Activated CD4-positive, alpha-beta memory T cell treated with anti-CD3 and anti-CD28 coated beads for 36 hours (primary cell): ENCODE measurements at regions not wholly inside any gene's neighbourhood (a gene's known extent, or its start where the extent isn't known, plus 50 kb on each side); places are given as distances from the start of the nearest gene placed in this dataset.
A peak's percentile ranks its signal among the peaks of the same experiment; 100 is the strongest.

Source experiments
- CTCF ChIA-PET: fragments of 350-600 bp; sonication (Branson Sonifier 250); formaldehyde crosslinking; loops from one replicate; lab custom pipeline; 2021; ENCODE audit warnings: antibody characterized with exemption, inconsistent platforms; lab: Charles Lee
- POLR2A ChIA-PET: fragments of 350-600 bp; sonication (Branson Sonifier 250); formaldehyde crosslinking; loops from one replicate; lab custom pipeline; 2021; ENCODE audit warnings: antibody characterized with exemption; lab: Charles Lee
- DNase-seq: peaks from one replicate; pipeline ENCODE4 v3.0.0-alpha.2; 2020
- H3K27ac Mint-ChIP-seq: one replicate; pipeline ENCODE4 v1.8.0; 2021; ENCODE audit warnings: mixed read lengths
- H3K27me3 Mint-ChIP-seq: one replicate; pipeline ENCODE4 v1.8.0; 2021; ENCODE audit warnings: mixed read lengths
- H3K36me3 Mint-ChIP-seq: one replicate; pipeline ENCODE4 v1.8.0; 2021; ENCODE audit warnings: mixed read lengths
- H3K4me1 Mint-ChIP-seq: one replicate; pipeline ENCODE4 v1.8.0; 2021; ENCODE audit warnings: low read depth, mixed read lengths
- H3K4me3 Mint-ChIP-seq: one replicate; pipeline ENCODE4 v1.8.0; 2021; ENCODE audit warnings: mild to moderate bottlenecking, mixed read lengths
- H3K9me3 Mint-ChIP-seq: one replicate; pipeline ENCODE4 v1.8.0; 2021; ENCODE audit warnings: mixed read lengths
- intact Hi-C: fragments of 100-400 bp; cut with micrococcal nuclease; formaldehyde crosslinking; loops from one replicate; pipeline ENCODE4 v1.15.1; 2023

GRCh38 chr20:20890751-20891150, 178.3 kb upstream of the RALGAPA2 start:
- intact Hi-C loops, result no loop called here
- no peak overlapping the region for H3K27ac Mint-ChIP-seq
- no peaks in the 10 kb centered on the region for H3K4me1 Mint-ChIP-seq
- no peak overlapping the region for H3K4me3 Mint-ChIP-seq
- no peak for DNase-seq
- POLR2A ChIA-PET, result no interaction called here
- H3K36me3 Mint-ChIP-seq, result no peaks in the 10 kb centered on the region
- H3K9me3 Mint-ChIP-seq, result no peaks in the 10 kb centered on the region
- CTCF ChIA-PET, result interaction anchor here (0.5 kb wide), 1 partner anchor 1448 kb away, joined by 3 read pairs; no protein-coding TSS in a partner anchor
- H3K27me3 Mint-ChIP-seq, result peaks cover 10% of the 10 kb centered on the region

- intact Hi-C loops, result no loop called here
- no peak for DNase-seq
- Mint-ChIP-seq H3K4me3 (no peak overlapping the region), H3K36me3 (no peaks in the 10 kb centered on the region), H3K9me3 (no peaks in the 10 kb centered on the region), H3K4me1 (no peaks in the 10 kb centered on the region), H3K27ac (no peak overlapping the region), H3K27me3 (peaks cover 12% of the 10 kb centered on the region)
- ChIA-PET CTCF (no interaction called here), POLR2A (no interaction called here)
These were observed 176.5 kb upstream of the RALGAPA2 start for GRCh38 chr20:20888936-20889335.

- intact Hi-C loops, result no loop called here
- H3K9me3 Mint-ChIP-seq, result no peaks in the 10 kb centered on the region
- CTCF ChIA-PET, result no interaction called here
- POLR2A ChIA-PET, result no interaction called here
- H3K4me1 Mint-ChIP-seq, result no peaks in the 10 kb centered on the region
- no peaks in the 10 kb centered on the region for H3K36me3 Mint-ChIP-seq
- H3K27me3 Mint-ChIP-seq, result peaks cover 12% of the 10 kb centered on the region
- H3K27ac Mint-ChIP-seq, result no peak overlapping the region
- no peak overlapping the region for H3K4me3 Mint-ChIP-seq
- DNase-seq, result no peak
These were observed 175.8 kb upstream of the RALGAPA2 start for GRCh38 chr20:20888266-20888656.

GRCh38 chr20:20887593-20888265, 175.3 kb upstream of the RALGAPA2 start:
- intact Hi-C loops, result no loop called here
- CTCF ChIA-PET, result no interaction called here
- Mint-ChIP-seq H3K9me3 (no peaks in the 10 kb centered on the region), H3K4me1 (no peaks in the 10 kb centered on the region), H3K27me3 (peaks cover 12% of the 10 kb centered on the region), H3K27ac (no peak overlapping the region), H3K36me3 (no peaks in the 10 kb centered on the region), H3K4me3 (no peak overlapping the region)
- POLR2A ChIA-PET, result no interaction called here
- DNase-seq, result no peak

- peaks cover 5% of the 10 kb centered on the region for H3K27me3 Mint-ChIP-seq
- H3K4me3 Mint-ChIP-seq, result no peak overlapping the region
- ChIA-PET POLR2A (no interaction called here), CTCF (interaction anchor here (0.7 kb wide), 1 partner anchor 307 kb away, joined by 3 read pairs; no protein-coding TSS in a partner anchor)
- no peaks in the 10 kb centered on the region for H3K4me1 Mint-ChIP-seq
- DNase-seq, result no peak
- intact Hi-C loops, result no loop called here
- no peaks in the 10 kb centered on the region for H3K36me3 Mint-ChIP-seq
- H3K9me3 Mint-ChIP-seq, result no peaks in the 10 kb centered on the region
- no peak overlapping the region for H3K27ac Mint-ChIP-seq
These were observed 169.4 kb upstream of the RALGAPA2 start for GRCh38 chr20:20881808-20882207.

- H3K27me3 Mint-ChIP-seq, result peaks cover 8% of the 10 kb centered on the region
- H3K36me3 Mint-ChIP-seq, result no peaks in the 10 kb centered on the region
- no peak overlapping the region for H3K27ac Mint-ChIP-seq
- H3K4me3 Mint-ChIP-seq, result no peak overlapping the region
- H3K9me3 Mint-ChIP-seq, result no peaks in the 10 kb centered on the region
- intact Hi-C loops, result no loop called here
- no peaks in the 10 kb centered on the region for H3K4me1 Mint-ChIP-seq
- ChIA-PET POLR2A (no interaction called here), CTCF (interaction anchor here (0.8 to 3.9 kb wide), 2 partner anchors 17 to 49 kb away, joined by 3 to 20 read pairs; no protein-coding TSS in a partner anchor)
- DNase-seq, result no peak
These were observed 164.6 kb upstream of the RALGAPA2 start for GRCh38 chr20:20877079-20877478.

- H3K9me3 Mint-ChIP-seq, result no peaks in the 10 kb centered on the region
- intact Hi-C loops, result no loop called here
- ChIA-PET CTCF (interaction anchor here (3.9 kb wide), 1 partner anchor 16 kb away, joined by 20 read pairs; no protein-coding TSS in a partner anchor), POLR2A (no interaction called here)
- no peak for DNase-seq
- H3K36me3 Mint-ChIP-seq, result no peaks in the 10 kb centered on the region
- peaks cover 10% of the 10 kb centered on the region for H3K27me3 Mint-ChIP-seq
- no peak overlapping the region for H3K4me3 Mint-ChIP-seq
- no peaks in the 10 kb centered on the region for H3K4me1 Mint-ChIP-seq
- H3K27ac Mint-ChIP-seq, result no peak overlapping the region
These were observed 163.3 kb upstream of the RALGAPA2 start for GRCh38 chr20:20875716-20876115.

DNA sequence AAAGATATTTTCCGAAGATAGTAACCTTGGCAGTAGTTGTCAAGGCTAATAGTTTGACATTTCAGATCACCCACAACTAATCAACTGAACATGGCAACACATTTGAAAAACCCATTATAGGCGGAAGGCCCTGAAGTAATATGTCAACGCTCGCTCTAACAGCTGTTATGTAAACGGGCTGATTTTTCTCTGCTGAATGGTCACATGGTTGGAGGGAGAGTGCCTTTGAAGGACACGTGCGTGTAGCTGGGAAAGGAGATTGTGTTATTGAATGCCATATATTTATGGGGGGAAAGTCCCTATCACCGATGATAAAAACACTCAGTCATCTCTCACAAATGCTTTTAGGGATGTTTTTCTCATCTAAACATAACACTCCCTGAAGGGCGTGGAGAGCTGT, 160.0 kb upstream of the RALGAPA2 start:
- intact Hi-C loops, result no loop called here
- peaks cover 17% of the 10 kb centered on the region for H3K27me3 Mint-ChIP-seq
- no peaks in the 10 kb centered on the region for H3K36me3 Mint-ChIP-seq
- H3K4me3 Mint-ChIP-seq, result no peak overlapping the region
- DNase-seq, result no peak
- CTCF ChIA-PET, result no interaction called here
- POLR2A ChIA-PET, result interaction anchor here (0.7 kb wide), 1 partner anchor 25 kb away, joined by 3 read pairs; no protein-coding TSS in a partner anchor
- H3K9me3 Mint-ChIP-seq, result no peaks in the 10 kb centered on the region
- no peaks in the 10 kb centered on the region for H3K4me1 Mint-ChIP-seq
- H3K27ac Mint-ChIP-seq, result no peak overlapping the region

DNA sequence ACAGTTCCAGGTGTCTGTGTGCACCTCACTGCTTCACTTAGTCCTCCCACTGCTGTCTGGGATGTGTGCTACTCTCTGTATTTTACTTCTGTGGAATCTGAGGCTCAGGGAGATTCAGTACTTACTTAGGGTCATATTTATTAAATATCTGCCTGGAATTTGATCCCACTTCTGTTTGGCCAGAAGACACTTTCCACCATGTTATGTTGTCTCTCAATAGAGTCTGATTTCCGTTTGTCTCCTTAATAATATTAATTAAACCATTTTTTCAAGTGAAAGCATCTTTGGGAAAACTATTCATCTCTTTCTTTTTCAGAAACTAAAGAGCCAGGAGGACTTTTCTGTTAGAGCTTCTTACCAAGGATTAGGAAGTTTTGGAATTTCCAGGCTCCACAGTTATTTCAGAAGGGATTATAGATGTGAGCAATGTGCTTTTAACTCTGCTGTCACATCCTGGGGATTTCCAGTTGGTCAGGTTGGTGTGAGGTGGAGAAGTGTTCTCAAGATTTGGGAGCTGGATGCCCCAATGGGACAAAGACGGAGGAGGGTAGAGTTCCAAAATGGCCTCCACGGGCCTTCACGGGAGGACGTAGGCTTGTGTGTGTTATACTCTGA, 156.8 kb upstream of the RALGAPA2 start:
- DNase-seq, result no peak
- intact Hi-C loops, result loop anchor here (10.0 kb wide), 1 partner anchor 366 kb away; no protein-coding TSS in a partner anchor

DNA sequence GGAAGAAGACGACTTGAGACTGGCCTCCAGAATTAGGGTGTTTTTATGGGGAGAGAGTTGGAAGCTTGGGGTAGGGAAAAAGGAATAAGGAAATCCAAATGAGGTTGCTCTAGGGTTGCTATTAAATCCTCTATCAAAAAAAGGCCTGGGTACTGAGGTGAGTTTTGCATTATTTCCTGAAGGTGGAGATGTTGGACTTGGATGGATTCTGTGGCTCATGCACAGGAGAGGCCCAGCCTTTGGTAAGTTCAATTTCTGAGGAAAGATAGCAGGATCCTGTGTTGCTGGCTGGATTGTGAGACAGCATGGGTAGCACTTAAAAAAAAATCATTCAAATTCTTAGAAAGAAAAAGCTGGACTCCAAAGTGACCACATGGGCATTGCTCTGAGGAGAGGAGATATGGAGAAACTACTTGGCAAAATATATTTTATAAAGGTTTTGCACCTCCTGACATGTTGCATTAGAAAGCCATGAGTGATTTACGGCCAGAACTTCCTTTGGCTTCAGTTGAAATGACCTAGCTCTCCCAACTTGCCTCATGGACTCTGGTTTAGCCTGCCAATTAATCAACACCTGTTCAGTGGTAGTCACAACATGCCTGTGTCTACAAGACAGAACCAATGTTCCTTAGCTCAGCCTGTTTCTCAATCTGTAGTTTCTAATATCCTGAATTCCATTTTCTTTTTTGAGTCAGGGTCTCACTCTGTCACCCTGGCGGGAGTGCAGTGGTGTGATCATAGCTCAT, 152.1 kb upstream of the RALGAPA2 start:
- intact Hi-C loops, result loop anchor here (5.0 to 10.0 kb wide), 2 partner anchors 183 to 370 kb away; no protein-coding TSS in a partner anchor
- H3K4me1 Mint-ChIP-seq, result no peaks in the 10 kb centered on the region
- no peak overlapping the region for H3K4me3 Mint-ChIP-seq
- no peaks in the 10 kb centered on the region for H3K9me3 Mint-ChIP-seq
- no peak for DNase-seq
- peaks cover 10% of the 10 kb centered on the region for H3K27me3 Mint-ChIP-seq
- H3K27ac Mint-ChIP-seq, result no peak overlapping the region
- no peaks in the 10 kb centered on the region for H3K36me3 Mint-ChIP-seq
- CTCF ChIA-PET, result interaction anchor here (0.7 to 3.3 kb wide), 2 partner anchors 28 to 641 kb away, joined by 3 to 18 read pairs; no protein-coding TSS in a partner anchor
- POLR2A ChIA-PET, result no interaction called here

More for the DNA sequence above, 156.8 kb upstream of the RALGAPA2 start:
- Mint-ChIP-seq H3K27me3 (peaks cover 17% of the 10 kb centered on the region), H3K4me1 (no peaks in the 10 kb centered on the region), H3K9me3 (no peaks in the 10 kb centered on the region), H3K4me3 (no peak overlapping the region), H3K36me3 (no peaks in the 10 kb centered on the region), H3K27ac (no peak overlapping the region)
- ChIA-PET CTCF (no interaction called here), POLR2A (no interaction called here)

DNA sequence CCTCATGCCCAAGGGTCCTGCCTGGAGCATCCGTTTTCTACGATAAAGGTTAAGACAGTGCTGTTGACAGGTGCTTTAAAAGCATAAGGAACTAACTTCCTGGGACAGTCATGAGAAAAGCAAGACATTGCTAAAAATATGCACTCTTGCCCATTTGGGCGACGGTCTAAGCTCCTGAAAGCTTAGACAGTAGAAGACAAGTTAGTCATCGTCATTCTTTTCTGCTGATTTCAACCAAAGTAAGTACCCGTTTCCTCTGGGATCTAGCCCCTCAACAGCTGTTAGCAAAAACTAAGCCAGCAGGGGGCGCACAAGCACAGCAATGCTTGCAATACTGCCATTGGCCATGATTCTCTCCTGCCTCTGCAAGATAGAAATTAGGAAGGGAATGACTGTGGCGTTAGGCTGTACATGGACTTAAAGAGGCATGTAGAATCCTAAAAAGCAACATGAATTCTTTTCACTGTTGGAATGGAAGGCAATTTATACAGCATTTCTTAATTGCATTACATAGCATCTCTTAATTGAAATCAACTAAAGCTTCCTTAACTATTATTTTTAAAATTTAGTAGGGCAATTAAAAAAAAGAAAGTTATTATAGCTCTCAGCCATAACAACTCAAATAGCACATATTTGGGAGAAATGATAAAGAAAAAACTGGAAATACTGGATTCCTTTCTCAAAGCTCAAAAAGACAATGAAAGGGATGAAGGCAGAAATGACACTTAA, 147.8 kb upstream of the RALGAPA2 start:
- no peaks in the 10 kb centered on the region for H3K4me1 Mint-ChIP-seq

More for the DNA sequence above, 147.8 kb upstream of the RALGAPA2 start:
- Mint-ChIP-seq H3K27me3 (peaks cover 14% of the 10 kb centered on the region), H3K4me3 (no peak overlapping the region), H3K9me3 (no peaks in the 10 kb centered on the region), H3K36me3 (no peaks in the 10 kb centered on the region), H3K27ac (no peak overlapping the region)
- ChIA-PET POLR2A (no interaction called here), CTCF (interaction anchor here (0.6 to 4.3 kb wide), 24 partner anchors 10 to 759 kb away, joined by 3 to 40 read pairs (median 4); no protein-coding TSS in a partner anchor)
- peak; percentile 91 for DNase-seq
- intact Hi-C loops, result loop anchor here (2.0 to 10.0 kb wide), 3 partner anchors 187 to 647 kb away; no protein-coding TSS in a partner anchor
